ENCODE measurements at regions not wholly inside any gene's neighbourhood (a gene's known extent, or its start where the extent isn't known, plus 50 kb on each side); places are given as distances from the start of the nearest gene placed in this dataset.

- Histone ChIP-seq H3K36me3 (no peaks in the 10 kb centered on the region), H3K4me1 (no peaks in the 10 kb centered on the region), H3K4me3 (no peak overlapping the region), H3K27me3 (peaks cover 0 to 3% of the 10 kb centered on the region in 2 donors), H3K27ac (no peak overlapping the region), H3K9me3 (peaks cover 0 to 9% (median 0%) of the 10 kb centered on the region in 4 donors)
- DNase-seq (ENCODE audit: low spot score in 2 of 2) = no peak
- TF ChIP-seq EP300 (IDR thresholded peaks at IDR 0.05) = no peak
- no peak for TF ChIP-seq CTCF (IDR thresholded peaks at IDR 0.05)
- TF ChIP-seq POLR2A (IDR thresholded peaks at IDR 0.05) = no peak
- WGBS, 2 donors = 82 to 83% methylated on average over 5 of the region's 5 CpGs
Measured at GRCh38 chr12:111081600-111081999, 161.2 kb upstream of the MYL2 start.

DNA sequence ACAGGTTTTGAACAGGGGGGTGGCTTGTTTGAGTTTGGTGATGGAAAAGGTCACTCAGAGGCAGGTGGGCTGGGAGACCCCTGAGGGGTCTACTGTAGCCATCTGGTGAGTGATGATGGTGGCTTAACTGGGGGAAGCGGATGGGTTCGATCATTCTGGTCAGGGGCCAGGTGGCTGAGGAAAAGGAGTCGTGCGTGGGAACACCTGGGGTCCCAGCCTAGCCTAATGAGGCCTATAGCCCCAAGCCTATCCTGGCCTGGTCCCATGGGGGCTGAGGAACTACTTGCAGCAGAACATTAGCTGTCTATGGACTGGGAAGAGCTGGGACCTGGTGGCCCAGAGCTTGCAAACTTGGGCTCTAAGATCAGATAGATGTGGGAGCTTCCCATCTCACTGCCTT, 158.4 kb upstream of the MYL2 start:
- Histone ChIP-seq H3K27ac (no peak overlapping the region), H3K27me3 (peaks cover 0 to 3% of the 10 kb centered on the region in 2 donors), H3K9me3 (peaks cover 0 to 4% (median 0%) of the 10 kb centered on the region in 4 donors), H3K4me1 (no peaks in the 10 kb centered on the region), H3K4me3 (no peak overlapping the region), H3K36me3 (no peaks in the 10 kb centered on the region)
- WGBS, 2 donors = 84 to 93% methylated on average over 4 of the region's 4 CpGs
- TF ChIP-seq EP300 (IDR thresholded peaks at IDR 0.05) (no peak), POLR2A (IDR thresholded peaks at IDR 0.05) (no peak), CTCF (IDR thresholded peaks at IDR 0.05) (no peak)
- no peak for DNase-seq (ENCODE audit: low spot score in 2 of 2)

GRCh38 chr12:111076611-111077451, 156.5 kb upstream of the MYL2 start:
- 33 to 41% methylated on average over 23 of the region's 23 CpGs for WGBS, 2 donors
- Histone ChIP-seq H3K27ac (no peak overlapping the region), H3K4me1 (no peaks in the 10 kb centered on the region), H3K27me3 (no peaks in the 10 kb centered on the region), H3K36me3 (no peaks in the 10 kb centered on the region), H3K4me3 (no peak overlapping the region), H3K9me3 (peaks cover 0 to 12% (median 0%) of the 10 kb centered on the region in 4 donors)
- TF ChIP-seq POLR2A (IDR thresholded peaks at IDR 0.05) (no peak), EP300 (IDR thresholded peaks at IDR 0.05) (no peak), CTCF (IDR thresholded peaks at IDR 0.05) (no peak)
- no peak for DNase-seq (ENCODE audit: low spot score in 2 of 2)

- TF ChIP-seq EP300 (IDR thresholded peaks at IDR 0.05) = no peak
- no peak for TF ChIP-seq POLR2A (IDR thresholded peaks at IDR 0.05)
- TF ChIP-seq CTCF (IDR thresholded peaks at IDR 0.05) = no peak
- WGBS, 2 donors = 67 to 89% methylated on average over 1 of the region's 1 CpG
- no peaks in the 10 kb centered on the region for H3K4me1 ChIP-seq
- H3K9me3 ChIP-seq = peaks cover 0 to 13% (median 0%) of the 10 kb centered on the region in 4 donors
- no peaks in the 10 kb centered on the region for H3K36me3 ChIP-seq
- H3K27me3 ChIP-seq = no peaks in the 10 kb centered on the region
- no peak overlapping the region for H3K27ac ChIP-seq
- no peak for DNase-seq (ENCODE audit: low spot score in 2 of 2)
- H3K4me3 ChIP-seq = no peak overlapping the region
Measured at GRCh38 chr12:111076199-111076598, 155.8 kb upstream of the MYL2 start.

DNA sequence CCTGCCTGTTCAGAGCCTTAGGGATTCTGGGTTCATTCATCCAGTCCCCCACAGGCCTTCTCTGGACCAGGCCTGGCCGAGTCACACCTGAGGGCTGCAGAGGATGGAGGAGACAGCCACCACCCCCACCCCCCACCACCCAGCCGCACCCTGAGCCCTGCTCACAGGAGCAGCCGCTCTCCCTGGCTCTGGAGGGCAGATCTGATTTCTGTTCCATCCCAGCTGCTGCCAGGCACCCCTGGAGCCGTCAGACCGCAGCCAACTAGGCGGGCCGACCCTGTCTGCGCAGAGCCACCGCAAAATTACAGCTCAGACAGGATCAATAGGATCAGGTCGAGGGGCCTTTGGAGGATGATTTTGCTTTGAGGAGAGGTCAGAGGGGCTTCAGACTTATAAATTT, 154.6 kb upstream of the MYL2 start:
- H3K27me3 ChIP-seq = no peaks in the 10 kb centered on the region
- TF ChIP-seq EP300 (IDR thresholded peaks at IDR 0.05) (no peak), CTCF (IDR thresholded peaks at IDR 0.05) (no peak), POLR2A (IDR thresholded peaks at IDR 0.05) (no peak)
- WGBS, 2 donors = 81 to 89% methylated on average over 9 to 10 of the region's 10 CpGs

More for the DNA sequence above, 154.6 kb upstream of the MYL2 start:
- peaks cover 0 to 13% (median 0%) of the 10 kb centered on the region in 4 donors for H3K9me3 ChIP-seq
- DNase-seq (ENCODE audit: low spot score in 2 of 2) = no peak
- no peaks in the 10 kb centered on the region for H3K4me1 ChIP-seq
- no peak overlapping the region for H3K4me3 ChIP-seq
- H3K27ac ChIP-seq = no peak overlapping the region
- no peaks in the 10 kb centered on the region for H3K36me3 ChIP-seq
